Uterus (tissue), 2 donors: ENCODE measurements at regions not wholly inside any gene's neighbourhood (a gene's known extent, or its start where the extent isn't known, plus 50 kb on each side); places are given as distances from the start of the nearest gene placed in this dataset.

Experiments
- CTCF ChIP-seq, 4 experiments: fragments of 200-600 bp in 2 of 4; fragments of 450-650 bp in 2 of 4; sonication (generic) in 2 of 4; IDR thresholded peaks; one replicate each; pipeline ENCODE4 v1.5.1; 2016 to 2019; ENCODE audit warnings: antibody characterized with exemption in 4 of 4, mild to moderate bottlenecking in 2 of 4, moderate library complexity in 1 of 4
- POLR2A ChIP-seq, 2 donors: fragments of 450-650 bp; IDR thresholded peaks; one replicate each; pipeline ENCODE4 v1.6.1; 2016; ENCODE audit warnings: antibody characterized with exemption in 2 of 2, mild to moderate bottlenecking in 1 of 2, moderate library complexity in 1 of 2

DNA sequence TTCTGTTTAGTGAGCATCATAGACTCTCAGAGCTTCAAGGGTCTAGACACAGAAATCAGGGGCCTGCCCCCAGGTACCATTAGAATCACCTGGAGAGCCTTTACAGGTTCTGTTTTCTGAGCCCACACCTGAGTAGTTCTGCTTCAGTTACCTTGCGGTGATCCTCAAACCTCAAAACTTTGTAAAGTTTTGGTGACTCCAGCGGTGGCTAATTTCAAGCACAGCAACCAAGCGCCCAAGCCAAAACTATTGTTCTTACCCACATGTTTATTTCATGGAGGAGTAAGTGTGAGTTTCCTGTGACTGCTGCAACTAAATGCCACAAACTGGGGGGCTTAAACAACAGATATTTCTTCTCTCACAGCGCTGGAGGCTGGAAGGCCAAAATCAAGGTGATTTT, 108.9 kb downstream of the FOXD1 start:
- TF ChIP-seq CTCF (IDR thresholded peaks at IDR 0.05): no peak
- TF ChIP-seq POLR2A (IDR thresholded peaks at IDR 0.05): no peak
